GM21723 (cell line): ENCODE measurements at regions not wholly inside any gene's neighbourhood (a gene's known extent, or its start where the extent isn't known, plus 50 kb on each side); places are given as distances from the start of the nearest gene placed in this dataset.

ENCODE experiments used
- ATAC-seq: cut with Tn5 transposase; IDR thresholded peaks from one replicate; pipeline ENCODE4 v1.9.1; 2021; ENCODE audit warnings: mild to moderate bottlenecking, moderate library complexity; ENCODE audit not compliant: unreplicated experiment

DNA sequence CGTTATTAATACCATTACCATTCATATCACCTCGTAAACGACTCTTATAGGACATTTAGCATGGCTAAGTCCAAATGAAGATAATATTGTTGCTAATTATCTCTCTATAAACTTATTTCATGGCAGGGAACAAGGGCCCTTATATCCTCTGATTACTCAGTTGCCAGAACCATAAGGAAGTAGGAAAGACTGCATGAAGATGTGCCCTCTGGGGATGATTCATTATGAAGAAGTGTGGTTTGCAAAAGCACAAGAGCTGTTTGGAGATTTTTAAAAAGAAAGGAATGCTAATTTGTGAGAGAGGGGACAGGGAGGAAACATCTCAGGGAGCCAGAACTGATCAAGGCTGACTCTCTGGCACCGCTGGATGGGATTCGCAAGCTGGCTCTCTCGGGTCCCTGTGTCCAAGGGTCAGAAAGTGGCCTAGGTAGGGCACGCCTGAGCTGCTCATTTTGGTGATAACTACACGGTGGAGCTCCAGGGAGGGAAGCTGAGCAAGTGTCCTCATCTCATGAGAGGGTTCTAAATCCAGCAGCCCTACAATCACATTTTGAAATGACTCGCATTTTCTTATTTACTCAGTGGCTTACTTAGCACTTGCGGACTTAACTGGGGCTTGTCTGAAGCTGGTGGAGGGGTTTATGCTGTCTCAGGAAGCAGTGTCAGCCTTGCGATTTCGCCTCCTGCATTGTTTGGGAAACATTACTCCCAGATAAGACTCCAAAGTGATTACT is 136.8 kb downstream of the C5orf15 start:
- no peak for ATAC-seq

DNA sequence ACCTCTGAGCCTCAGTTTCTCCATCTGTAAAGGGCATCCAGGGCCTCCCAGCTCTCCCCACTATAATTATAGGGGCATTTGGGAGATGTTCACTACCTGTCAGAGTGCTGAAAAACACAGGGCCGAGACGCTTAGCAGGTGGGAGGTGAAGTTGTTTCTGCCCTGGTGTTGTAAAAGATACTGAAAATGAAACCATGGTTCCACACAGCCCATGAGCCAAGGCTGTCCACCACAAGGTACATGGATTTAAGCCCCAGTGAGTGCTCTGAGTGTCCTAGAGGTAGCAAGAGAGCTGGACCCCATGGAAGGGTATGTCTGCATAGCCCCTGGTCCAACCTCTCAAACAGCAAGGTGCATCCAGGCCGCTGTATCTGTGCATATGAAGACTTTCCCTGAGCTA is 137.5 kb downstream of the C5orf15 start:
- no peak for ATAC-seq

- no peak for ATAC-seq
Observed at GRCh38 chr5:133830281-133830680, 138.1 kb downstream of the C5orf15 start.

DNA sequence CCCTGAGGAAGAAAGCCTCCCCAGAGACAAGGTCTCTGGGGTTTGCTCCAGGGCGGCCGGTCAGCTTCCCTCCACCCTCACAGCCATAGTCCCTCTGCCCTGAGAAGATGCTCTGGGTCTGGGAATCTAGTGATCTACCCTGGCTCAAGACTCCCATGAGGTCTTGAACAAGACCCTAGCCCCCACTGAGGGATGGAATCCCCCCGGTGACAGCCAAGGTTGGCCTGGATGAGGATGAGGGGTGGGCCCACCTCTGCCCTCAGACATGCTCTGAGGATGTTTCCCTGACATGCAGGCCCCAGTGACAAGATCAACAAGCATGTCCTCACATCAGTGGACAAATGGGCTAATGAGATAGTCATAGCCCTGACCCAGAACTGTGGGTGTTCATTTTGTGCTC is 138.6 kb downstream of the C5orf15 start:
- ATAC-seq = no peak

GRCh38 chr5:133828722-133829121 is 139.7 kb downstream of the C5orf15 start:
- ATAC-seq = no peak

DNA sequence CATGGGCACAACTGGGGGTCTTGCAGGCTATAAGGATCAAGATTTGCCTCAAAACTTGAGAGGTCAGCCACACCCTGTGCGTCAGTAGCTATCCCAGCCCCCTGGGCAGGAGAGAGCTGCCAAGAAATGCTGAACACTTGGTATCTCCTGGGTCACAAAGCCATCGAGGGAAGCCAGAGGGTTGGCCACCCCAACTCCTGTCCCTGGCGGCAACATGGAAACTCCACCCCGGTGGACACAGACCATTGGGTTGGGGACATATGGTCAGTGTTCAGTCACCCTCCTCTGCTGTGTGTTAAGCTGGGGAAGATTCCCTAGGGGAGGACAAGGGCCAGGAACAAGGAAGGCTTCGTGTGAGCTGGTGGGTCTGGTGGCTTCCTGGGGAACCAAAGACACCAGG is 140.6 kb downstream of the C5orf15 start:
- no peak for ATAC-seq

DNA sequence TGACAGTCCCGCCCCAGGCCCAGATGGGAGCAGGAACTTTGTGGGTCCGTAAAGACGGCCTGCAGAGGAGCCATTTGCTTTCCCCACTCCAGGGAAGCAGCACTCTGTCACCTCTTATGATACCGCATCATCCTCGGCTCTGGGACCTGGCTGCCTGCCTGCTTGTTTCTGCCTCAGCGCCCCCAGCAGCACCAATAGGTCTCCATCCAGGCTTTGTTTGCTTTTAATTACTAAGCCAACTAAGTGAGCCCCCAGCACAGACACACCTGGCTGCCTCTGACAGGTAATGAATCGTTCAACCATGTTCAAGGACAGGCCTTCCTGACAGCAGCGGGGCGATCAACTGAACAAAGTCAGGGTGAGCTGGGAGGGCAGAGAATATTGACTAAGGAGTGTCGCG is 141.4 kb downstream of the C5orf15 start:
- ATAC-seq = no peak

GRCh38 chr5:133825631-133826289 is 142.7 kb downstream of the C5orf15 start:
- no peak for ATAC-seq

DNA sequence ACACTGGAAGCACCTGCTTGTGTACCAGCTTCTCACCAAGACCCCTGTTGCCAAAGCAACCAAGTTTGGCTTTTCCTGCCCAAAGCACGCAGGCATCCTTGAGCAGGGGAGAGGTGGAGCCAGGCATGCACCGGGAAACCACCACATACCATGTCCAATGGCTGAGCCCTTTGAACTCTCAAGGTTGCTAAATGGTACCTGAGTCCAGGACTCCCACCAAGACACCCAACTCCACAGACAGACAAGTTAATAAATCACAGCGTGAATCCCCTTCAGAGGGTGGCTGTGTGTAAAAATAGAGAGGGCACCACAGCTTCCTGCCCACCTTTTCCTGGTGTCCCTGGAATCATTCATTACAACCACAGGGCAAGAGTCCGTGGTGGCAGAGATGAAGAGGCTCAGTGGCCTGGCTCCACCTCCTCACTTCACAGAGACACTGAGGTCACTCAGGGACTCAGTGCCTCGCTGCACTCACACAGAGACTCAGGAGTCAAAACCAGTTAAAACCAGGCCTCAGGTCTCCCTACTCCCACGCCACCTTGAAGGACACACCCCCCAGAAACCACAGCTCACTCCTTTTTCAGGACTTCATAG is 143.7 kb downstream of the C5orf15 start:
- ATAC-seq = peak; percentile 77

GRCh38 chr5:133821889-133822288 is 146.5 kb downstream of the C5orf15 start:
- ATAC-seq = no peak

DNA sequence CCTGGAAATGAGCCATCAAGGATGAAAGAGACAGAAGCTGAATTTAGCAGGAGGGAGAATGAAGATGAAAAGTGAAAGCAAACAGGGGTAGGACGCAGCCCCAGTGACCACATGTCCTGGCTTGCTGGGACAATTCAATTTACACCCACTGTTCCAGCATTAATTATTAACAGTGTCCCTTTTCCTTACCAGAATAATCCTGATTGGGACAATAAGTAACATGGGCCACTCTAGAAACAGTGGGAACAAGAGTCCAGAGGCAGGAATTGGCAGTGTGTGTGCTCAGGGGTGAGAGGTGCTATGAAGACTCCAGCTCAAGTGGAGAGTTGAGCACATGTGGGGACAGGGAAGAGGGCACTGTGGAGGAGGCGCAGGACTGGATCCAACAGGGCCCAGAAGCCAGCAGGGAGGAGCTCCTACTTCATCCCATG is 147.1 kb downstream of the C5orf15 start:
- no peak for ATAC-seq

- no peak for ATAC-seq
Observed at GRCh38 chr5:133820507-133820906, 147.9 kb downstream of the C5orf15 start.

DNA sequence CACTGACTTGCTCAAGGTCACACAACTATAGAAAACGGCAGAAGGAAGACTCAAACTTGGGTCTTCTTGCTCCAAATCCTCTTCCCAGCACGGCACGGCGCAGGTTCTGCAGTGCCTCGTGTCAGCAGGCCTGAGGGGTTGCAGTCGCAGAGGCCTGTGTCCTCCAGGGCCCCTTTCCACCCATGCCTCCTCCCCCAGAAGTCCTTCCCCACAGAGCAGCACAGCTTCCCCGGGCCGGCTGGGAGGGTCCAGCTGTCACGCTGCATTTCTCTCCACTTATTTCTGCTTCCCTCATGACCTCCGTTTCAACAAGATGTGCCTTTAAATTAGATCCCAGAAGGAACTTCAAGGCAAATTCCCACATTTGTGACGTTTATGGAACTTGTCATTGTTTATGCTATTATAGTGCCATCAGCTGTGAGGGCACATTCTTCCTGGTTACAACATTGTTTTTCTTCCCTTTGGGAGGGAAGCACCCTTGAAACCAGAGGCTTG is 148.4 kb downstream of the C5orf15 start:
- no peak for ATAC-seq

GRCh38 chr5:133818869-133819600 is 149.4 kb downstream of the C5orf15 start:
- ATAC-seq = no peak

DNA sequence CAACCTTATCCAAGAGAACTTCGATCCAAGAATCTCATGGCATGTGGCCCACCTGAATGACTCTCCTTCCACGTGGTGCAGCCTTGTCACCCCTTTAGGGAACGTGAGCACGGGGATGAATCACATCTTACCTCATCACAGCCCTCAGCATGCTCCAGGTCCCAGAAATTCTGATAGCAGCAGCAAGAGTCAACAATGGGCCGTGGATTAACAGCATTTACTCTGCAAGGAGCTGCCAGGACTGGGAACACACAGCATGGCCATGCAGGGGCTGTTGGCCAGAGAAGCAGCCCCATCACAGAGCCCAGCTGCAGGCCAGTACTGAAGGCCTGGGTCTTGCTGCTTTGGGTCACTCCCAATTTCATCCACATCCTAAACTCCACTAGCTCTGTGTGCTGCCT is 150.4 kb downstream of the C5orf15 start:
- no peak for ATAC-seq

DNA sequence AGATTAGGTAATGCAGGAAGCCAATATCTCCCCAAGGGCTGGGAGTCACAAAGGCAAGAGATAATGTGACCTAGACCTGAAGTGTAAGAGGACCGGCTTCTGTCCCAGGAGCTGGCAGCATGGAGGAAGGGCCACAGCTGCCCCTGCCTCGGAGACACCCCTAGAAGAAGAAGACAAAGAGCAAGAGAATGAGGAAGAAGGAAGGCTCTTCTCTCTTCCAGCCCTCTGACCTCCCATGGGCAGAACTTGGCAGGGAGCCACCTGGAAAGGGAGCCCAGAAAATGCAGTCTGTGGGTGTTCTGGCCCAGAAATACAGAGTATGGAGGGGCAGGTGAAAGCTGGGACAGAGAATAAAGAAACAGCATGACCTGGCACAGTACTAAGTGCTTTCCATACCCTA is 151.0 kb downstream of the C5orf15 start:
- no peak for ATAC-seq

DNA sequence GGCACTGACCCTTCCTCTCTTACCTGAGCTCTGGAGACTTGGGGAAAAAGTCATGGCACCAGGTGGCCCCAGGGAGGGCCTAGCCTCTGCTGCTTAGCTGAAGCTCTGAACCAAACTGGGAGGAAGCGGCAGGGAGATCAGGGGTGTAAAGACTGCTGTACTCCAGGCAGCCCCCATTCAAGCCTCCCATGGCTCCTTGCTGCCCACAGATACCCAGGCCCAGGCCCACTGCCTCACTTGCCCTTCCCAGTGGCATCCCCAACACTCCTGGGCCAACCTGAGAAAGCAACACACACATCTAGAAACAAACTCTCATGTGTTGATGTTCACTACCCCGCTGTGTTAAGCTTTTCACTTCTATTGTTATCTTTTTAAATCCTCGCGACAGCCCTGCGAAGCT is 151.6 kb downstream of the C5orf15 start:
- no peak for ATAC-seq

- ATAC-seq = no peak
Observed at GRCh38 chr5:133814152-133814551, 154.3 kb downstream of the C5orf15 start.

DNA sequence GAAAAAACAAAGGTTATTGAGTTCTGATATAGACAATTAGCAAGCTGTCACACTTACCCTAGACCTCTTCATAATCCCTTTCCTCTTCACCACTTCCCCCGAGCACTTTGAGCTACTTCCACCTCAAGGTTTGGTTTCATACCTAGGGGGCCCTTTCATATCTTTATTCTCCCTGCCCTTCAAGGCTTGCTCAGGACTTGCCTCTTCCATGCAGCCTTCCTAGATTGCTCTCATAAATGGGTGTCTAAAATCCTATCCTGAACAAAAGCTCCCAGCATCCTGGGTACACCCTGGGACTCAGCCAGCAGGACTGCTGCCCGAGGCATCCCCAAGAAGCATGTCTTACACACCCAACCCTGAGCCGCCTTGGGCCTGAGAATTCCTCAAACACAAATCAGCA is 157.3 kb downstream of the C5orf15 start:
- no peak for ATAC-seq

DNA sequence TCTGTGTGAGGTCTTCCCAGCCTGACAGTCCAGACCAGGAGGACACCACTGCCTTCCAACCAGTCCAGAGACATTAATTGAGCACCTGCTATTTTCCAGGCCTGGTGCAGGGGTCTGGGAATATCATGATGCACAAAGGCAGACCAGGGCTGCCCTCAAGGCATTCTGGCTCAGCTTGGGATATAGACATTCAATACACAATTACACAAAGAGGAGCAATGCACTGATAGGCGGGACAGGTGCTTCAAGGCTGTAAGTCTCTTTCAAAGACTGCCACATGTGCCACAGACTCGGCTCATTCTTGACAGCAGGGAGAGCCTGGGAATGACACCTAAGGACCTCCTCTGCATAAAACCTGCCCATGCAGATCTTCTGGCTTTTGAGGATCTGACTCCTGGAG is 158.6 kb downstream of the C5orf15 start:
- ATAC-seq = no peak

GRCh38 chr5:133807348-133807747 is 161.1 kb downstream of the C5orf15 start:
- no peak for ATAC-seq
